B cell (primary cell): ENCODE measurements at regions not wholly inside any gene's neighbourhood (a gene's known extent, or its start where the extent isn't known, plus 50 kb on each side); places are given as distances from the start of the nearest gene placed in this dataset.

Experiments
- ATAC-seq: fragments of 200-7000 bp; cut with Tn5 transposase; one replicate; pipeline ENCODE4 v1.10.0; 2021; ENCODE audit warnings: low read depth, mild to moderate bottlenecking, moderate number of reproducible peaks, moderate library complexity
- CTCF ChIA-PET: fragments of 350-600 bp; sonication (Branson Sonifier 250); formaldehyde crosslinking; loops from one replicate; lab custom pipeline; 2021; ENCODE audit warnings: antibody characterized with exemption, inconsistent platforms; lab: Charles Lee
- POLR2A ChIA-PET: fragments of 350-600 bp; sonication (Branson Sonifier 250); formaldehyde crosslinking; loops from one replicate; lab custom pipeline; 2021; ENCODE audit warnings: antibody characterized with exemption; lab: Charles Lee
- DNase-seq: peaks from one replicate; pipeline ENCODE4 v3.0.0; 2013
- H2AFZ ChIP-seq: 2 replicates; pipeline ENCODE4 v1.6.1; 2012; ENCODE audit warnings: mild to moderate bottlenecking, low read depth, low read length; ENCODE audit not compliant: insufficient read depth, poor library complexity, severe bottlenecking
- H3K27ac ChIP-seq, 2 donors: 1 replicate in 1 of 2; 2 replicates in 1 of 2; pipeline ENCODE4 v1.5.1; 2012 to 2013; ENCODE audit warnings: low read length in 2 of 2, mild to moderate bottlenecking in 2 of 2, moderate library complexity in 1 of 2
- H3K27me3 ChIP-seq, 4 experiments: fragments of 200-600 bp in 1 of 4; sonication (generic) in 1 of 4; replicated peaks in 1 of 4; 1 replicate in 2 of 4; 2 replicates in 2 of 4; pipeline versions ENCODE4 v1.6.1 to v1.7.0; 2013 to 2016; ENCODE audit warnings: low read length in 3 of 4, mild to moderate bottlenecking in 2 of 4, mixed read lengths in 1 of 4, moderate library complexity in 1 of 4; ENCODE audit not compliant: insufficient read depth in 4 of 4, control insufficient read depth in 3 of 4; ENCODE audit errors: control extremely low read depth in 1 of 4
- H3K36me3 ChIP-seq, 2 experiments: replicated peaks in 1 of 2; 1 replicate in 1 of 2; 2 replicates in 1 of 2; pipeline versions ENCODE4 v1.6.1 to v1.7.1; 2013; ENCODE audit warnings: low read length in 1 of 2; ENCODE audit not compliant: insufficient read depth in 2 of 2, control insufficient read depth in 1 of 2; ENCODE audit errors: control extremely low read depth in 1 of 2, extremely low read depth in 1 of 2
- H3K4me1 ChIP-seq, 2 donors: fragments of 200-600 bp in 1 of 2; sonication (generic) in 1 of 2; 1 replicate in 1 of 2; 2 replicates in 1 of 2; pipeline versions ENCODE4 v1.5.1 to v1.6.1; 2013 to 2017; ENCODE audit warnings: low read length in 2 of 2; ENCODE audit not compliant: control insufficient read depth in 2 of 2, insufficient read depth in 2 of 2
- H3K4me2 ChIP-seq: replicated peaks from 2 replicates; pipeline ENCODE3; 2012; ENCODE audit warnings: mild to moderate bottlenecking, low read depth, low read length; ENCODE audit not compliant: poor library complexity, severe bottlenecking
- H3K4me3 ChIP-seq, 5 experiments: fragments of 200-600 bp in 1 of 5; sonication (generic) in 1 of 5; 1 replicate in 3 of 5; 2 replicates in 2 of 5; pipeline versions ENCODE4 v1.5.1 to v1.7.0; 2011 to 2016; ENCODE audit warnings: low read length in 4 of 5, mild to moderate bottlenecking in 4 of 5, low read depth in 2 of 5, control low read depth in 1 of 5, moderate library complexity in 1 of 5; ENCODE audit not compliant: insufficient read depth in 1 of 5; ENCODE audit errors: control extremely low read depth in 1 of 5, extremely low read depth in 1 of 5
- H3K79me2 ChIP-seq: fragments of 200-600 bp; sonication (generic); one replicate; pipeline ENCODE4 v1.6.0; 2016; ENCODE audit warnings: low read length; ENCODE audit not compliant: control insufficient read depth, insufficient read depth
- H3K9ac ChIP-seq: fragments of 200-600 bp; sonication (generic); 2 replicates; pipeline ENCODE4 v1.6.1; 2017; ENCODE audit warnings: mild to moderate bottlenecking, low read length, moderate library complexity
- H3K9me3 ChIP-seq, 3 donors: one replicate each; pipeline versions ENCODE4 v1.6.1 to v1.7.1; 2013; ENCODE audit warnings: low read length in 2 of 3; ENCODE audit not compliant: control insufficient read depth in 2 of 3, insufficient read depth in 1 of 3; ENCODE audit errors: control extremely low read depth in 1 of 3
- H4K20me1 ChIP-seq: 2 replicates; pipeline ENCODE4 v1.6.0; 2012; ENCODE audit warnings: mild to moderate bottlenecking, low read length; ENCODE audit not compliant: insufficient read depth, control insufficient read depth, poor library complexity, severe bottlenecking
- H3K27ac Mint-ChIP-seq: one replicate; pipeline ENCODE4 v1.8.0; 2021; ENCODE audit warnings: mixed read lengths
- H3K27me3 Mint-ChIP-seq: one replicate; pipeline ENCODE4 v1.8.0; 2021; ENCODE audit warnings: mixed read lengths
- H3K4me1 Mint-ChIP-seq: one replicate; pipeline ENCODE4 v1.8.0; 2021; ENCODE audit warnings: mixed read lengths
- H3K4me3 Mint-ChIP-seq: one replicate; pipeline ENCODE4 v1.8.0; 2021; ENCODE audit warnings: mixed read lengths
- H3K9me3 Mint-ChIP-seq: one replicate; pipeline ENCODE4 v1.8.0; 2022; ENCODE audit warnings: mixed read lengths; ENCODE audit not compliant: insufficient read depth
- EZH2 ChIP-seq: IDR thresholded peaks from 2 replicates; pipeline ENCODE4 v1.6.1; 2012; ENCODE audit warnings: borderline replicate concordance, low read depth, mild to moderate bottlenecking, moderate library complexity, low read length; ENCODE audit not compliant: insufficient read depth, poor library complexity, severe bottlenecking
- WGBS: methylation state at CpG from one replicate; pipeline ENCODE4 v1.1.5; 2013; ENCODE audit warnings: missing lambda C conversion rate; ENCODE audit not compliant: insufficient coverage; 5-methylcytosine and 5-hydroxymethylcytosine counted together
- intact Hi-C: fragments of 100-400 bp; cut with micrococcal nuclease; formaldehyde crosslinking; loops from one replicate; pipeline ENCODE4 v1.10.0; 2022
- TF ChIP-seq, protein P1 (sequence below): fragments of 200-600 bp; IDR thresholded peaks from one replicate; pipeline ENCODE4 v1.8.0; 2022; ENCODE audit warnings: antibody characterized with exemption, mild to moderate bottlenecking

DNA sequence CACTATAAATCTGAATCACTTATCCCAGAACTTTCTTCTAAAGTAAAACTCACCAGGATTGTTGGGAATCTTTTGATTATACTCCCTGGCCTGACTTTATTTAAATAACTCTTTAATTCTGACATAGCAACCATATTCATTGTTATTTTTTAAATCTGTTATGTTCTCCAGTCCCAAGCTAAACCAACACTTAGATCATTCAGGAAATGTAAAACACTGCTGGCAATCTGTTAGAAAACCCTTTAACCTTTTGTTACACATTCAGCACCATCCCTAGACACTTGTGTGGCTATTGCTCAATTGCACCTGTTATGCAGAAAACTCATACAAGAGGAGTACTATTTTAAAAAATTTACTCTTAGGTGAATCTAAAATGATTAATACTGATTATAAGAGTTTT, 101.8 kb upstream of the NHSL1 start:
- Histone ChIP-seq H3K79me2 (no peaks in the 10 kb centered on the region), H3K9ac (no peak overlapping the region), H3K4me2 (no peak overlapping the region), H3K27ac (no peak overlapping the region), H3K9me3 (no peaks in the 10 kb centered on the region), H3K4me3 (no peak overlapping the region), H3K36me3 (no peaks in the 10 kb centered on the region), H4K20me1 (no peaks in the 10 kb centered on the region), H2AFZ (no peak overlapping the region), H3K27me3 (no peaks in the 10 kb centered on the region), H3K4me1 (no peaks in the 10 kb centered on the region)
- Mint-ChIP-seq H3K9me3 (no peaks in the 10 kb centered on the region), H3K27me3 (peaks cover 9% of the 10 kb centered on the region), H3K4me3 (no peak overlapping the region), H3K4me1 (no peaks in the 10 kb centered on the region), H3K27ac (no peak overlapping the region)
- TF ChIP-seq EZH2: no peak
- TF ChIP-seq, protein P1, sequence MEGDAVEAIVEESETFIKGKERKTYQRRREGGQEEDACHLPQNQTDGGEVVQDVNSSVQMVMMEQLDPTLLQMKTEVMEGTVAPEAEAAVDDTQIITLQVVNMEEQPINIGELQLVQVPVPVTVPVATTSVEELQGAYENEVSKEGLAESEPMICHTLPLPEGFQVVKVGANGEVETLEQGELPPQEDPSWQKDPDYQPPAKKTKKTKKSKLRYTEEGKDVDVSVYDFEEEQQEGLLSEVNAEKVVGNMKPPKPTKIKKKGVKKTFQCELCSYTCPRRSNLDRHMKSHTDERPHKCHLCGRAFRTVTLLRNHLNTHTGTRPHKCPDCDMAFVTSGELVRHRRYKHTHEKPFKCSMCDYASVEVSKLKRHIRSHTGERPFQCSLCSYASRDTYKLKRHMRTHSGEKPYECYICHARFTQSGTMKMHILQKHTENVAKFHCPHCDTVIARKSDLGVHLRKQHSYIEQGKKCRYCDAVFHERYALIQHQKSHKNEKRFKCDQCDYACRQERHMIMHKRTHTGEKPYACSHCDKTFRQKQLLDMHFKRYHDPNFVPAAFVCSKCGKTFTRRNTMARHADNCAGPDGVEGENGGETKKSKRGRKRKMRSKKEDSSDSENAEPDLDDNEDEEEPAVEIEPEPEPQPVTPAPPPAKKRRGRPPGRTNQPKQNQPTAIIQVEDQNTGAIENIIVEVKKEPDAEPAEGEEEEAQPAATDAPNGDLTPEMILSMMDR: no peak
- ATAC-seq (no peak), DNase-seq (no peak)
- intact Hi-C loops: no loop called here
- CTCF ChIA-PET: no interaction called here
- POLR2A ChIA-PET: no interaction called here

DNA sequence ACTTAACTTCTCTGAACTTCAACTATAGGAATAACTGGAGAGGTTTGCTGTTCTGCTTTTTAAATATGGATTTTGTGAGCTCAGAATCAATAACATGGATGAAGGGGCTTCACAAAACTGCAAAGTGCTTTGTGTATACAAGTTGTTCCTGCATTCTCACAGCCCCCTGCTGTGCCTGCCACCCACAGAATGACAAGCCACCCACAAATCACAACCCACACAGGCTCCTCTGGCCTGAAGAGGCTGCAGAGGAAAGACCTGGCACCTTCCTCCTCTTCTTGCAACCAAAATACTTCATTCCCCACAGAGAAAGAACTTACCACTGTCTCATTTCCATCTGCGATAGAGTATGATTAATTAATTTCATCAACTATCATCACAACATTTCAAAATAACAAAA, 106.7 kb upstream of the NHSL1 start:
- H3K27ac ChIP-seq: no peak overlapping the region
- H3K36me3 ChIP-seq: no peaks in the 10 kb centered on the region
- Mint-ChIP-seq H3K27ac (no peak overlapping the region), H3K9me3 (no peaks in the 10 kb centered on the region), H3K4me3 (no peak overlapping the region), H3K27me3 (peaks cover 16% of the 10 kb centered on the region), H3K4me1 (no peaks in the 10 kb centered on the region)
- no peaks in the 10 kb centered on the region for H4K20me1 ChIP-seq
- H3K27me3 ChIP-seq: no peaks in the 10 kb centered on the region
- H3K9me3 ChIP-seq: no peaks in the 10 kb centered on the region
- no peaks in the 10 kb centered on the region for H3K4me1 ChIP-seq
- DNase-seq (no peak), ATAC-seq (no peak)
- H3K4me3 ChIP-seq: no peak overlapping the region
- no peak overlapping the region for H3K4me2 ChIP-seq
- intact Hi-C loops: no loop called here
- TF ChIP-seq EZH2: no peak
- TF ChIP-seq, protein P1: no peak
- H3K79me2 ChIP-seq: no peaks in the 10 kb centered on the region
- H2AFZ ChIP-seq: no peak overlapping the region
- ChIA-PET CTCF (interaction anchor here (1.3 kb wide), 1 partner anchor 17 kb away, joined by 5 read pairs; no protein-coding TSS in a partner anchor), POLR2A (no interaction called here)
- WGBS: no CpG with 5 or more reads among the region's 1 CpG
- H3K9ac ChIP-seq: no peak overlapping the region
